Smooth muscle cell (in vitro differentiated cells): ENCODE measurements at regions not wholly inside any gene's neighbourhood (a gene's known extent, or its start where the extent isn't known, plus 50 kb on each side); places are given as distances from the start of the nearest gene placed in this dataset.

Experiments used
- DNase-seq: peaks from one replicate; lab custom pipeline; 2025; ENCODE audit not compliant: unreplicated experiment; lab: John Stamatoyannopoulos, UW
- H2AFZ ChIP-seq: fragments of 200-600 bp; sonication (generic); 2 replicates; pipeline ENCODE4 v1.6.0; 2016; ENCODE audit warnings: antibody characterized with exemption, low read depth, mild to moderate bottlenecking
- H3F3A ChIP-seq: fragments of 200-600 bp; sonication (generic); 2 replicates; pipeline ENCODE4 v1.6.0; 2017; ENCODE audit warnings: antibody characterized with exemption, low read depth
- H3K27ac ChIP-seq: fragments of 200-600 bp; sonication (generic); 2 replicates; pipeline ENCODE4 v1.5.1; 2016; ENCODE audit warnings: low read depth, mild to moderate bottlenecking
- H3K27me3 ChIP-seq: fragments of 200-600 bp; sonication (generic); 2 replicates; pipeline ENCODE4 v1.6.1; 2016; ENCODE audit warnings: low read depth, mild to moderate bottlenecking
- H3K36me3 ChIP-seq: fragments of 200-600 bp; sonication (generic); 2 replicates; pipeline ENCODE4 v1.5.1; 2016; ENCODE audit warnings: low read depth
- H3K4me1 ChIP-seq: fragments of 200-600 bp; sonication (generic); 2 replicates; pipeline ENCODE4 v1.5.1; 2016; ENCODE audit warnings: low read depth
- H3K4me2 ChIP-seq: fragments of 200-600 bp; sonication (generic); 2 replicates; pipeline ENCODE4 v1.6.0; 2016; ENCODE audit warnings: mild to moderate bottlenecking
- H3K4me3 ChIP-seq: fragments of 200-600 bp; sonication (generic); 2 replicates; pipeline ENCODE4 v1.5.1; 2016; ENCODE audit warnings: mild to moderate bottlenecking
- H3K79me2 ChIP-seq: fragments of 200-600 bp; sonication (generic); 2 replicates; pipeline ENCODE4 v1.6.0; 2016; ENCODE audit warnings: low read depth, mild to moderate bottlenecking
- H3K9ac ChIP-seq: fragments of 200-600 bp; sonication (generic); 2 replicates; pipeline ENCODE4 v1.6.0; 2016; ENCODE audit warnings: low read depth
- H3K9me3 ChIP-seq: fragments of 200-600 bp; sonication (generic); replicated peaks from 2 replicates; pipeline ENCODE4 v1.5.1; 2016; ENCODE audit warnings: low read depth
- H4K20me1 ChIP-seq: fragments of 200-600 bp; sonication (generic); 2 replicates; pipeline ENCODE4 v1.6.0; 2016; ENCODE audit warnings: low read depth
- CTCF ChIP-seq: fragments of 200-600 bp; sonication (generic); IDR thresholded peaks from 2 replicates; pipeline ENCODE4 v1.5.1; 2017; ENCODE audit warnings: borderline replicate concordance, mild to moderate bottlenecking, antibody characterized with exemption; ENCODE audit not compliant: insufficient read depth, poor library complexity, severe bottlenecking
- WGBS: methylation state at CpG from one replicate; pipeline ENCODE4 v1.1.7; 2016; ENCODE audit warnings: low lambda C conversion rate; 5-methylcytosine and 5-hydroxymethylcytosine counted together

- peak overlapping the region; percentile 18 for H3K27ac ChIP-seq
- no peak for TF ChIP-seq CTCF
- H3K9me3 ChIP-seq: no peaks in the 10 kb centered on the region
- H3K4me3 ChIP-seq: no peak overlapping the region
- H3K4me1 ChIP-seq: no peaks in the 10 kb centered on the region
- 36% methylated on average over 2 of the region's 2 CpGs for WGBS
- H3F3A ChIP-seq: no peaks in the 10 kb centered on the region
- no peak for DNase-seq
- no peak overlapping the region for H2AFZ ChIP-seq
- no peaks in the 10 kb centered on the region for H3K27me3 ChIP-seq
- H3K36me3 ChIP-seq: no peaks in the 10 kb centered on the region
- H3K9ac ChIP-seq: no peak overlapping the region
- H4K20me1 ChIP-seq: no peaks in the 10 kb centered on the region
- H3K4me2 ChIP-seq: no peak overlapping the region
- no peaks in the 10 kb centered on the region for H3K79me2 ChIP-seq
Measured at GRCh38 chr15:35713733-35714132, 167.8 kb upstream of the DPH6 start.

- H3K9ac ChIP-seq: no peak overlapping the region
- WGBS: 77% methylated on average over 4 of the region's 4 CpGs
- no peak overlapping the region for H3K4me3 ChIP-seq
- H3K9me3 ChIP-seq: no peaks in the 10 kb centered on the region
- H3K27me3 ChIP-seq: no peaks in the 10 kb centered on the region
- no peaks in the 10 kb centered on the region for H4K20me1 ChIP-seq
- H3K79me2 ChIP-seq: no peaks in the 10 kb centered on the region
- no peaks in the 10 kb centered on the region for H3K36me3 ChIP-seq
- no peaks in the 10 kb centered on the region for H3F3A ChIP-seq
- no peaks in the 10 kb centered on the region for H3K4me1 ChIP-seq
- H2AFZ ChIP-seq: no peak overlapping the region
- no peak overlapping the region for H3K4me2 ChIP-seq
- no peak overlapping the region for H3K27ac ChIP-seq
- DNase-seq: no peak
- no peak for TF ChIP-seq CTCF
Measured at GRCh38 chr15:35717721-35718120, 171.8 kb upstream of the DPH6 start.

GRCh38 chr15:35720019-35720418 lies 174.1 kb upstream of the DPH6 start:
- Histone ChIP-seq H3K9me3 (no peaks in the 10 kb centered on the region), H3F3A (no peaks in the 10 kb centered on the region), H3K27ac (no peak overlapping the region), H3K4me2 (no peak overlapping the region), H3K4me1 (no peaks in the 10 kb centered on the region), H2AFZ (no peak overlapping the region), H3K27me3 (no peaks in the 10 kb centered on the region), H4K20me1 (no peaks in the 10 kb centered on the region), H3K79me2 (no peaks in the 10 kb centered on the region), H3K9ac (no peak overlapping the region), H3K4me3 (no peak overlapping the region), H3K36me3 (no peaks in the 10 kb centered on the region)
- TF ChIP-seq CTCF: no peak
- no peak for DNase-seq
- WGBS: 84% methylated on average over 2 of the region's 2 CpGs

- Histone ChIP-seq H3K79me2 (no peaks in the 10 kb centered on the region), H3K36me3 (no peaks in the 10 kb centered on the region), H3K4me2 (no peak overlapping the region), H3K4me1 (no peaks in the 10 kb centered on the region), H4K20me1 (no peaks in the 10 kb centered on the region), H2AFZ (no peak overlapping the region), H3K27ac (no peak overlapping the region), H3K4me3 (no peak overlapping the region), H3K9me3 (no peaks in the 10 kb centered on the region), H3F3A (no peaks in the 10 kb centered on the region), H3K9ac (no peak overlapping the region), H3K27me3 (no peaks in the 10 kb centered on the region)
- DNase-seq: no peak
- WGBS: 86% methylated on average over 2 of the region's 2 CpGs
- TF ChIP-seq CTCF: no peak
Measured at GRCh38 chr15:35720984-35721383, 175.0 kb upstream of the DPH6 start.
